GM12873 (cell line): ENCODE measurements at regions not wholly inside any gene's neighbourhood (a gene's known extent, or its start where the extent isn't known, plus 50 kb on each side); places are given as distances from the start of the nearest gene placed in this dataset.

Experiments
- CTCF ChIP-seq: IDR thresholded peaks from 2 replicates; pipeline ENCODE4 v1.5.1; 2012; ENCODE audit warnings: low read depth, mild to moderate bottlenecking, moderate library complexity, low read length, control low read depth; ENCODE audit not compliant: insufficient read depth; ENCODE audit errors: missing control alignments

- TF ChIP-seq CTCF: no peak
Measured at GRCh38 chr3:27907929-27908328, 185.8 kb upstream of the EOMES start.

- TF ChIP-seq CTCF: no peak
Measured at GRCh38 chr3:27910456-27910855, 188.3 kb upstream of the EOMES start.

- no peak for TF ChIP-seq CTCF
Measured at GRCh38 chr3:27914199-27914598, 192.1 kb upstream of the EOMES start.

GRCh38 chr3:27923349-27924068, 201.4 kb upstream of the EOMES start:
- no peak for TF ChIP-seq CTCF

GRCh38 chr3:27927882-27928281, 205.8 kb upstream of the EOMES start:
- no peak for TF ChIP-seq CTCF

GRCh38 chr3:27930052-27930602, 208.0 kb upstream of the EOMES start:
- TF ChIP-seq CTCF: no peak

GRCh38 chr3:27935492-27935891, 213.4 kb upstream of the EOMES start:
- no peak for TF ChIP-seq CTCF
